Right atrium auricular region (tissue), 2 donors: ENCODE measurements at regions not wholly inside any gene's neighbourhood (a gene's known extent, or its start where the extent isn't known, plus 50 kb on each side); places are given as distances from the start of the nearest gene placed in this dataset.
"Not testable (repeated sequence)": the region's sequence is repeated elsewhere in the genome, so short reads cannot be mapped to it uniquely, and the experiment has no call there.

ENCODE experiments used
- DNase-seq: peaks from one replicate; pipeline ENCODE4 v3.0.0-alpha.2; 2019; ENCODE audit warnings: low spot score
- H3K27ac ChIP-seq, 2 donors: fragments of 200-600 bp; sonication (generic); 1 replicate in 1 of 2; 2 replicates in 1 of 2; pipeline ENCODE4 v1.5.1; 2016 to 2019
- H3K27me3 ChIP-seq, 2 donors: fragments of 200-600 bp; sonication (generic); one replicate each; pipeline versions ENCODE4 v1.5.1 to v1.6.0; 2017 to 2019
- H3K36me3 ChIP-seq: fragments of 200-600 bp; sonication (generic); one replicate; pipeline ENCODE4 v1.5.1; 2016
- H3K4me1 ChIP-seq, 2 donors: fragments of 200-600 bp; sonication (generic); one replicate each; pipeline versions ENCODE4 v1.5.1 to v1.6.0; 2017 to 2019
- H3K4me3 ChIP-seq, 2 donors: fragments of 200-600 bp; sonication (generic); 1 replicate in 1 of 2; 2 replicates in 1 of 2; pipeline ENCODE4 v1.5.1; 2017 to 2019; ENCODE audit warnings: mild to moderate bottlenecking in 1 of 2, moderate library complexity in 1 of 2
- H3K9me3 ChIP-seq, 2 donors: fragments of 200-600 bp; sonication (generic); one replicate each; pipeline ENCODE4 v1.5.1; 2019
- CTCF ChIP-seq, 2 donors: fragments of 200-600 bp; sonication (generic); IDR thresholded peaks; one replicate each; pipeline ENCODE4 v1.5.1; 2019; ENCODE audit warnings: antibody characterized with exemption in 2 of 2

GRCh38 chr20:47984437-47984836, 199.2 kb upstream of the SULF2 start:
- H3K4me1 ChIP-seq, result no peaks in the 10 kb centered on the region
- H3K27ac ChIP-seq, result no peak overlapping the region
- no peaks in the 10 kb centered on the region for H3K9me3 ChIP-seq
- no peak for TF ChIP-seq CTCF (IDR thresholded peaks at IDR 0.05)
- H3K27me3 ChIP-seq, result no peaks in the 10 kb centered on the region
- no peaks in the 10 kb centered on the region for H3K36me3 ChIP-seq
- H3K4me3 ChIP-seq, result no peak overlapping the region
- DNase-seq, result no peak

GRCh38 chr20:47983642-47984041, 198.4 kb upstream of the SULF2 start:
- H3K9me3 ChIP-seq, DNase-seq, H3K36me3 ChIP-seq, H3K4me1 ChIP-seq, H3K27me3 ChIP-seq, H3K27ac ChIP-seq, H3K4me3 ChIP-seq: not testable (repeated sequence)

- Histone ChIP-seq H3K27me3 (no peaks in the 10 kb centered on the region), H3K36me3 (no peaks in the 10 kb centered on the region), H3K9me3 (no peaks in the 10 kb centered on the region), H3K4me3 (no peak overlapping the region), H3K27ac (no peak overlapping the region), H3K4me1 (peaks cover 0 to 1% of the 10 kb centered on the region in 2 donors)
- no peak for DNase-seq
- TF ChIP-seq CTCF (IDR thresholded peaks at IDR 0.05), result no peak
Observed at GRCh38 chr20:47982574-47983360, 197.5 kb upstream of the SULF2 start.

GRCh38 chr20:47981222-47981621, 195.9 kb upstream of the SULF2 start:
- TF ChIP-seq CTCF (IDR thresholded peaks at IDR 0.05), result no peak
- H3K9me3 ChIP-seq, result no peaks in the 10 kb centered on the region
- H3K27ac ChIP-seq, result no peak overlapping the region
- H3K36me3 ChIP-seq, result no peaks in the 10 kb centered on the region
- H3K4me3 ChIP-seq, result no peak overlapping the region
- peaks cover 0 to 5% of the 10 kb centered on the region in 2 donors for H3K4me1 ChIP-seq
- DNase-seq, result no peak
- H3K27me3 ChIP-seq, result no peaks in the 10 kb centered on the region

- peaks cover 0 to 5% of the 10 kb centered on the region in 2 donors for H3K4me1 ChIP-seq
- no peaks in the 10 kb centered on the region for H3K27me3 ChIP-seq
- DNase-seq, result no peak
- no peak overlapping the region for H3K4me3 ChIP-seq
- H3K27ac ChIP-seq, result no peak overlapping the region
- no peaks in the 10 kb centered on the region for H3K36me3 ChIP-seq
- no peak for TF ChIP-seq CTCF (IDR thresholded peaks at IDR 0.05)
- no peaks in the 10 kb centered on the region for H3K9me3 ChIP-seq
Observed at GRCh38 chr20:47980336-47981177, 195.3 kb upstream of the SULF2 start.

- DNase-seq, H3K27me3 ChIP-seq, H3K36me3 ChIP-seq, H3K9me3 ChIP-seq, H3K27ac ChIP-seq, H3K4me3 ChIP-seq, H3K4me1 ChIP-seq: not testable (repeated sequence)
Observed at GRCh38 chr20:47979361-47980095, 194.2 kb upstream of the SULF2 start.

GRCh38 chr20:47978428-47979120, 193.3 kb upstream of the SULF2 start:
- H3K27ac ChIP-seq, H3K9me3 ChIP-seq, H3K36me3 ChIP-seq, H3K27me3 ChIP-seq, H3K4me3 ChIP-seq, DNase-seq, H3K4me1 ChIP-seq: not testable (repeated sequence)

GRCh38 chr20:47977789-47978252, 192.5 kb upstream of the SULF2 start:
- H3K36me3 ChIP-seq, H3K9me3 ChIP-seq, H3K27ac ChIP-seq, H3K27me3 ChIP-seq, DNase-seq, H3K4me1 ChIP-seq, H3K4me3 ChIP-seq: not testable (repeated sequence)

GRCh38 chr20:47977017-47977788, 191.9 kb upstream of the SULF2 start:
- H3K27me3 ChIP-seq, DNase-seq, H3K27ac ChIP-seq, H3K9me3 ChIP-seq, H3K36me3 ChIP-seq, H3K4me3 ChIP-seq: not testable (repeated sequence)
- H3K4me1 ChIP-seq, result peaks cover 0 to 12% of the 10 kb centered on the region in 2 donors
